Left cardiac atrium (tissue), 4 donors: ENCODE measurements at regions not wholly inside any gene's neighbourhood (a gene's known extent, or its start where the extent isn't known, plus 50 kb on each side); places are given as distances from the start of the nearest gene placed in this dataset.

Experiments used
- ATAC-seq, 2 donors: fragments of 200-7000 bp; cut with Tn5 transposase; one replicate each; pipeline ENCODE4 v1.9.1; 2020; ENCODE audit warnings: mild to moderate bottlenecking in 2 of 2, moderate library complexity in 2 of 2
- DNase-seq: peaks from one replicate; pipeline ENCODE4 v3.0.0-alpha.2; 2020
- intact Hi-C, 2 donors: fragments of 100-400 bp; cut with DNase I; formaldehyde crosslinking; loops; one replicate each; pipeline versions ENCODE4 v1.14.1 to v1.15.1; 2022 to 2023
- donor health status: DM: no; HTN: yes; CAD: no.
- donor health status: DM: no; HTN: yes; CAD: no; lungs with severe emphysema.
- donor health status: DM: yes; HTN: yes; CAD: no.
- donor health status: Dilated cardiomyopathy.

GRCh38 chr19:31538879-31539278 lies 189.6 kb upstream of the TSHZ3 start:
- ATAC-seq (no peak), DNase-seq (no peak)
- intact Hi-C loops: no loop called here

GRCh38 chr19:31539386-31539785 lies 190.2 kb upstream of the TSHZ3 start:
- intact Hi-C loops: no loop called here
- ATAC-seq (no peak), DNase-seq (no peak)

- intact Hi-C loops: loop anchor here in 1 of 2 donors (10.0 kb wide), 1 partner anchor 847 kb away; no protein-coding TSS in a partner anchor
- DNase-seq (no peak), ATAC-seq (no peak)
Measured at GRCh38 chr19:31541396-31541795, 192.2 kb upstream of the TSHZ3 start.

GRCh38 chr19:31543456-31543855 lies 194.2 kb upstream of the TSHZ3 start:
- intact Hi-C loops: loop anchor here in 1 of 2 donors (10.0 kb wide), 1 partner anchor 849 kb away; no protein-coding TSS in a partner anchor
- no peak for ATAC-seq

GRCh38 chr19:31545777-31546176 lies 196.5 kb upstream of the TSHZ3 start:
- ATAC-seq (no peak), DNase-seq (no peak)
- intact Hi-C loops: loop anchor here (5.0 to 10.0 kb wide), 2 partner anchors 851 to 863 kb away; no protein-coding TSS in a partner anchor

More at GRCh38 chr19:31543456-31543855, 194.2 kb upstream of the TSHZ3 start:
- DNase-seq: no peak

- ATAC-seq (no peak), DNase-seq (no peak)
- intact Hi-C loops: loop anchor here (5.0 to 10.0 kb wide), 2 partner anchors 852 to 864 kb away; no protein-coding TSS in a partner anchor
Measured at GRCh38 chr19:31546205-31546960, 197.1 kb upstream of the TSHZ3 start.

- intact Hi-C loops: loop anchor here (5.0 to 10.0 kb wide), 2 partner anchors 854 to 867 kb away; no protein-coding TSS in a partner anchor
- DNase-seq (no peak), ATAC-seq (no peak)
Measured at GRCh38 chr19:31548941-31549340, 199.7 kb upstream of the TSHZ3 start.

GRCh38 chr19:31553112-31553845 lies 204.0 kb upstream of the TSHZ3 start:
- intact Hi-C loops: no loop called here
- DNase-seq (peak; percentile 28), ATAC-seq (no peak)

- intact Hi-C loops: no loop called here
- DNase-seq (no peak), ATAC-seq (peak in 1 of 2 donors; percentile 17)
Measured at GRCh38 chr19:31553846-31554215, 204.6 kb upstream of the TSHZ3 start.

- DNase-seq (no peak), ATAC-seq (no peak)
- intact Hi-C loops: no loop called here
Measured at GRCh38 chr19:31554360-31554759, 205.1 kb upstream of the TSHZ3 start.

GRCh38 chr19:31555634-31556215 lies 206.5 kb upstream of the TSHZ3 start:
- no peak for ATAC-seq
- DNase-seq: no peak
- intact Hi-C loops: no loop called here

- ATAC-seq: no peak
- intact Hi-C loops: no loop called here
- no peak for DNase-seq
Measured at GRCh38 chr19:31559494-31559893, 210.3 kb upstream of the TSHZ3 start.

GRCh38 chr19:31560086-31561060 lies 211.1 kb upstream of the TSHZ3 start:
- no peak for ATAC-seq

GRCh38 chr19:31562966-31563612 lies 213.9 kb upstream of the TSHZ3 start:
- intact Hi-C loops: no loop called here
- no peak for DNase-seq
- ATAC-seq: no peak

More at GRCh38 chr19:31560086-31561060, 211.1 kb upstream of the TSHZ3 start:
- intact Hi-C loops: no loop called here
- no peak for DNase-seq

- DNase-seq (no peak), ATAC-seq (no peak)
- intact Hi-C loops: no loop called here
Measured at GRCh38 chr19:31567776-31568175, 218.5 kb upstream of the TSHZ3 start.

- intact Hi-C loops: no loop called here
- DNase-seq (no peak), ATAC-seq (no peak)
Measured at GRCh38 chr19:31568724-31569123, 219.5 kb upstream of the TSHZ3 start.

- DNase-seq (no peak), ATAC-seq (no peak)
- intact Hi-C loops: no loop called here
Measured at GRCh38 chr19:31570718-31571117, 221.5 kb upstream of the TSHZ3 start.
